HG03354 (cell line): ENCODE measurements at regions not wholly inside any gene's neighbourhood (a gene's known extent, or its start where the extent isn't known, plus 50 kb on each side); places are given as distances from the start of the nearest gene placed in this dataset.
A peak's percentile ranks its signal among the peaks of the same experiment; 100 is the strongest.

ENCODE experiments used
- ATAC-seq: cut with Tn5 transposase; IDR thresholded peaks from one replicate; pipeline ENCODE4 v1.9.1; 2021; ENCODE audit warnings: mild to moderate bottlenecking; ENCODE audit not compliant: unreplicated experiment, poor library complexity, severe bottlenecking

- no peak for ATAC-seq
These were observed 552.3 kb downstream of the EFNA5 start for GRCh38 chr5:107118184-107119019.

DNA sequence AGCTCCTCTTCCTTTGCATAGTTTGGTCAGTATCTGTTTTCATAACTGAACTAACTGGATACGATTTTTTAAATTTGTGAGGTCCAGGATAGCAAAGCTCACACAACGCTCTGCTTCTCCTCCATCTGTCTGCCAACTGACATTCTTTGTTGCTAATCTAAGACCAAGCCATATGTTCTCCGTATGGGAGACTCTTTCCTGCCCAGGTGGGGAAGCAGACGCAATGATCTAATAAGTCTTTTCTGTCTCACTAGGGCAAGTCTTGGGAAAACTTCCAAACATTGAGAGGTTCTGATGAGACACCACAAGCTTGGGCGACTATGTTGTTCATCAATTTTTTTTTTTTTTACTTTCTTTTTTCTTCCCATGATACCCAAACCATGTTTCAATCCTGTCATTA, 558.5 kb downstream of the EFNA5 start:
- ATAC-seq: no peak

DNA sequence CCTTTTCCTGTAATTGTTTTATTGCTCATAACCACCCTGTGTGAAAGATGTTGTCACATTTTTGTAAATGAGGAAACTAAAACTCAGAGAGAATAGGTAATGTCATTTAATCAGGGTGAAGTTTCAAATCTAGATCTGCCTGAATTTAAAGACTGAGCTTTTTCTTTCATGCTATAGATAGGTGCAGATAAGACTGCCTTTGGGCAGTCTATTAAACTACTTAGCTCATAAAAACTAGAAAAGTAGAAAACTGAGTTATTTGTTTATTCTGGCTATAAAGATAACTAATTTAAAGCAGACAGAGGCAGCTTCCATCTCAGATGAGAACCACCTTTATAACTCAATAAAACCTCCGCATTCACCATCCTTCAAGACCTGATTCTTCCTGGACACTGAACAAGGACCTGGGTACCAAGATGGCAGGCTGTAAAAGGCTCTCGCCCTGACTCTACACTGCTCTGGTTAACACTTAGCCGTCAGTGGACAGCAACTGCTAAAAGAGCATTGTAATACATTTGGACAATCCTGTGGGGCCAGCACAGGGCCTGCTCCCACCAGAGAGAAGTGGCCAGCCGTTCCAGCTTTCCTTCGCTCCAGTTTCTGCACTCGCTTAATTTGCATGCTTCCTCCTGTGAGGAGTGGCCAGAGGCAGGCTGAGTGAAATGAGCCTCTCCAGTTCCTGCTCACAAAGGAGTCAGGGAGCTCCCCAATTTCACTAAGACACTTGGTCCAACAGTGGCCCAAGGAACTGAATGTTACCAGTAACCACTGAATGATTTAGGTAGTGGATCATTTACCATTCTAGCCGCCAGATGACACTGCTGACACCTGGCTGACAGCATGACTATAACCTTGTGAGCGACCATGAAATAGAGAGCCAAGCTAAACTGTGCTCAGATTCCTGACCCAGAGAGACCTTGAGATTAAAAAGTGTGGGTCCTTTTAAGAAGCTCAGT, 566.4 kb downstream of the EFNA5 start:
- ATAC-seq: peak; percentile 74

GRCh38 chr5:107103522-107103921, 567.2 kb downstream of the EFNA5 start:
- ATAC-seq: no peak

GRCh38 chr5:107100121-107100520, 570.6 kb downstream of the EFNA5 start:
- ATAC-seq: no peak

- ATAC-seq: no peak
These were observed 571.2 kb downstream of the EFNA5 start for GRCh38 chr5:107099506-107099905.

GRCh38 chr5:107092695-107093094, 578.0 kb downstream of the EFNA5 start:
- ATAC-seq: no peak

GRCh38 chr5:107090506-107090905, 580.2 kb downstream of the EFNA5 start:
- ATAC-seq: no peak

- ATAC-seq: no peak
These were observed 581.8 kb downstream of the EFNA5 start for GRCh38 chr5:107088907-107089306.

DNA sequence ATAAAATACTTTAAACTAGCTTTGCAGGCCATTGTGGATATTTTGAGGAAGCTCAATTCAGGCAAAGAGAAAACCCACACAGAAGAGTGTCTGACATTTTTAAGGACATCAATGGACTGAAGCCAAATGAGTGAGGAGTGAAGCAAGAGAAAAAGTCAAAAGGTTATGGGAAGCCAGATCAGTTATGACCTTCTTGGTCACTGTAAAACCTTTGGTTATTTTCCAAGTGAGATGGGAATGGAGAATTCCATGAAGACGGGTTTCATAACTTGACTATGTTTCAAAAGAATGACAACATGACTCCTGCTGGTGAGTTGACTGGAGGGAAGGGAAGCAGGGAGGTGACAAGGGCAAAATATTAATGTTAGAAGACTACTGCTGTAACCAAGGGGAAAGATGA, 585.2 kb downstream of the EFNA5 start:
- ATAC-seq: no peak

GRCh38 chr5:107074996-107075395, 595.7 kb downstream of the EFNA5 start:
- ATAC-seq: no peak

GRCh38 chr5:107072967-107073366, 597.8 kb downstream of the EFNA5 start:
- no peak for ATAC-seq

DNA sequence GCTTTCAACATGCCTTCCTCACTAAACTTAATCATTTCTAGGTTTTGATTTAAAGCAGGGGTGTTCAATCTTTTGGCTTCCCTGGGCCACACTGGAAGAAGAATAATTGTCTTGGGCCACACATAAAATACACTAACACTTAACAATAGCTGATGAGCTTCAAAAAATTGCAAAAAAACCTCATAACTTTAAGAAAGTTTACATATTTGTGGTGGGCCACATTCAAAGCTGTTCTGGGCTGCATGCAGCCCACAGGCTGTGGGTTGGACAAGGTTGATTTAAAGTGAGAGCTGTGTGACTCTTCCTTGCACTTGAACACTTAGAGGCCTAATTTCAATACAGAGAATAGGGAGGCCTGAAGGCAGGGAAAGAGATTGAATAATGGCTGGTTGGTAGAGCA, 598.3 kb downstream of the EFNA5 start:
- ATAC-seq: no peak

GRCh38 chr5:107068782-107069181, 602.0 kb downstream of the EFNA5 start:
- ATAC-seq: no peak

DNA sequence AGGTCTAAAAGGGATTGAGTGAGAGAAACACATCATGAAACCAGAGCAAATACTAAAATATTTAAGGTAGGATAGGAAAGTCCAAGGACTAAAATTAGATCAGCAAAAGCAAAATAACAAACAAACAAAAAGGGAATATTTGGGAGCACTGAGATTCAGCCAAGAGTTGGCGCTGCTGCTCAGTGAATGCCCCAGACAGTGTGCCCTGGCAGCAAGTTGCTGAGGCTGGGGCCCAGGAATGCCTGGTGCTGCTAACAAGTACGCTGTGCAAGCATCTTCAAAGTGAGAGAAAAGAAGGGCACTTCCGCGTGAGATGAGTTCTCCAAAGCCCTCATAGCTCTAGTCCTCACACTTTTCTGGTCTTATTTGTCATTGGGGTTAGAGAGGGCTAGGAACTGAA, 603.3 kb downstream of the EFNA5 start:
- no peak for ATAC-seq

DNA sequence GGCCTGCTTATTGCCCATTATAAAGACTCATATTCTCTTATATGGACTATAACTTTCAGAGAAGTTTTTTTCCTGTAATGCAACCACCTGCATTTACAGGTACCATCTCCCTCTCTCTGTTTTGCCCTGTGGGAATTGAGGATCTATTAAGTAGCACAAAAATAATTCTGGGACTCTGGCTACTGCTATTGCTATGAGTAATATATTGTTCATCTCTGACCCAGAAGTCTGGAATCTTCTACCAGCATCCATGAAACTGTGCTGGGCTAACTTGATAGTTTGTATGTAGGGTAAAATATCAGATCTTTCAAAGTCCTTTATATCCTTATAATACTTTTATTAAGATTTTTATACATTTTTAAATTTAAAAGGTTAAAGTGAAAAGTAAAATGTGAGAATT, 607.2 kb downstream of the EFNA5 start:
- ATAC-seq: no peak

DNA sequence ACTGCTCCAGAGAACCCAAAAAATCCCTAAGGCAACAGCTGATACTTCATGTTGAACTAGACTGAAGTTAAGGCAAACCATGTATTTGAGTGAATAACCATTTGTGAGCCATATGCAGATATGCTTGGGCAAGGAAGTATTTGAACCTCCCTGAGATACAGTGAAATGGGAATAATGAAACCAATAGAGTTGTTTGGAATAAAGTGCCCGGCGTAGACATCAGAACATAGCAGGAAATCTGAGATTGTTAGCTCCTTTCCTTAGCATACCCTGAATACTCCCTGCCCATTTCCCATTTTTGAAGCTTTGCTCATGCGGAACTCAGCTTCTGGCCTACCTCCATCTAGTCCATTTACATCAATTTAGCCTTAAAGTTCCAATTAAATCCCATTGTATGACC, 611.9 kb downstream of the EFNA5 start:
- ATAC-seq: no peak

GRCh38 chr5:107058235-107058634, 612.5 kb downstream of the EFNA5 start:
- no peak for ATAC-seq

DNA sequence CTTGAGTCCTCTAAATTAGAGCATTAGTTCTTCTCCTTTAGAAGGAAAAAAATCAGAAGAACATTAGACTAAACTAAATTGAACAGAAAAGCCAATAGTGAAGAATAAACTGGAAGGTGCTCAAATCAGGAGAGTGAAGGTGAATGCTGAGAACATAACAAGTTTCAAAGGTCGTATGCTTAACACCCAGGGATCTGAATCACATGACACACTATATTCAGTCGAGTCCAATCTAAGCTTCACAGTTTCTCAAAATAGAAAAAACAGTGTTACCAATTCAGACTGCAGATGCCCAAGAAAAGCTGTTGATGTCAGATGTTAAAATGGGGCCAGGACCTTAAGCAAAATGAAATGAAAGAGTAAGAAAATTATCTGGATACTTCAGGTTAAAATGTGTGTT, 614.5 kb downstream of the EFNA5 start:
- ATAC-seq: no peak

- no peak for ATAC-seq
These were observed 623.7 kb downstream of the EFNA5 start for GRCh38 chr5:107047048-107047447.

- no peak for ATAC-seq
These were observed 627.1 kb downstream of the EFNA5 start for GRCh38 chr5:107043665-107044064.
